HS-5 (cell line): ENCODE measurements at regions not wholly inside any gene's neighbourhood (a gene's known extent, or its start where the extent isn't known, plus 50 kb on each side); places are given as distances from the start of the nearest gene placed in this dataset.

Experiments used
- DNase-seq: peaks from one replicate; pipeline ENCODE4 v3.0.0-alpha.2; 2012; ENCODE audit warnings: low read depth

- DNase-seq = no peak
These were observed 135.2 kb upstream of the TAB2 start for GRCh38 chr6:149182262-149182661.

DNA sequence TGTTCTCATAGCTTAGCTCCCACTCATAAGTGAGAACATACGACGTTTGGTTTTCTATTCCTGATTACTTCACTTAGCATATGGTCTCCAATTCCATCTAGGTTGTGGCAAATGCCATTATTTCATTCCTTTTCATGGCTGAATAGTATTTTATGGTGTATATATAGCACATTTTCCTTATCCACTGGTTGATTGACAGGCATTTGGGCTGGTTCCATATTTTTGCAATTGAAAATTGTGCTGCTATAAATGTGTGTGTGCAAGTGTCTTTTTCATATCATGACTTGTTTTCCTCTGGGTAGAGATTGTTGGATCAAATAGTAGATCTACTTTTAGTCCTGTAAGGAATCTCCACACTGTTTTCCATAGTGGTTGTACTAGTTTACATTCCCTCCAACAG, 133.0 kb upstream of the TAB2 start:
- no peak for DNase-seq

- no peak for DNase-seq
These were observed 131.6 kb upstream of the TAB2 start for GRCh38 chr6:149185799-149186357.

GRCh38 chr6:149186873-149187272, 130.6 kb upstream of the TAB2 start:
- no peak for DNase-seq

GRCh38 chr6:149190224-149190831, 127.2 kb upstream of the TAB2 start:
- no peak for DNase-seq

- no peak for DNase-seq
These were observed 122.5 kb upstream of the TAB2 start for GRCh38 chr6:149194820-149195558.

DNA sequence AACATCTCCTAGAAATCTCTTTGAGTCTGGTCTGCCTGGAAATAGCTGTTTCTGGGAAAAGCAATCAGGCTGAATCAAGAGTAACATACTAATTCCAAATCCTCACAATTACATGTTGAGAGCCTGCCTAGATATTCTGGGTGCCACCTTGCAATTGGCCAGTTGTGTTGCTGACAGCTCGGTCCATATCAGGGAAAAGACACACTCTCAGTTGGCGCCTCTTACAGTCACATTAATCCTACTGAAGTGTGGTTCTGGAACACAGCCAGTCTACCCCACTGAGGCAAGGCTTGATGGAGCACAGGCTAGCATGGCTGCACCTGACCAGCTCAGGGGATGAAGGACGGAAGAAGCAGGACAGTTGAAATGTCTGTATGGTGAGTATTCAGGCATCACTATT, 121.4 kb upstream of the TAB2 start:
- DNase-seq = no peak

DNA sequence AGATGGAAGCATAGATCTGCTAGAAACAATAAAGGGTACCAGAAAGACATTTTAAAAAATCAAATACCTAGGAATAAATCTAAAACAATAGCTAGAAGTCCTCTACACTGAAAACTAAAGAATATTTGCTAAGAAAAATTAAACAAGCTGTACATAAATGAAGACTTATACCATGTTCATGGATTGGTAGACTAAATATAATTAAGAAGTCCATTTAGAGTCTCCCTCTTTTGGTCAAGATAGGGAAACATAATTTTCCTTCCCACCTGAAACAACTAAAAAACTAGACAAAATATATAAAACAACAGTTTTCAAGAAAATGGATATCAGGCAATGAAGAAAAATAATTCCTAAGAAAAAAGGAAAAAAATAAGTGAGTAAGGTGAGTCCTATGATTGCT, 120.0 kb upstream of the TAB2 start:
- no peak for DNase-seq

- DNase-seq = no peak
These were observed 119.2 kb upstream of the TAB2 start for GRCh38 chr6:149198265-149198664.

DNA sequence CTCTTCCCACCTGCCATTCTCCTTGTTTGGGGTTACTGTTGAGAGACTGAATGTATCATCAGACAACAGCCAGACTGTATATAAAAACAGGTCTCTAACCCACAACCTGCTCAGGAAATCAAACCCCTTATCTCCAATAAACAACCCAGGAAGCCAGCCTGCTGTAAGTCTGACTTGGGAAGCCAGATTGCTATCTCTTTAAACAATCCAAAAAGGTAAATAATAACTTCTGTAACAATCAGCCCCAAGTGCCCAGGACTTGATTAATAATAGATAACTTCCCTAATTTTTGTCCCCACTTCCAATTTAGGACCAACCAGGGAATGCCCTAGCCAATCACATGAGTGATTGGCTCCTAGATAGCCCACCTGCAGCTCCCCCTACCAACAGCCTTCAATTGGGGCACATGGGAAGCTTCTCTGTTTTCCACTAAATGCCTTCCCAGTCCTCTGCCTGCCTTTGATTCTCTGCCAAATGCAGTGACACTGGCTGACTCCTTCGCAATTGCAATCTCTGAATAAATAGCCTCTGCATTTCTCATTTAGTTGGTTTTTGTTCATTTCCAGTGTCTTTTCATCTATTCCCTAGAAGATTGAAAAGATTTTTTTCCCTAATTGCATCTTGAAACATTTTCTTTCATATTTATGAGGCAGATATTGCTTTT, 117.1 kb upstream of the TAB2 start:
- DNase-seq = no peak

GRCh38 chr6:149201068-149201655, 116.3 kb upstream of the TAB2 start:
- no peak for DNase-seq

- DNase-seq = no peak
These were observed 115.4 kb upstream of the TAB2 start for GRCh38 chr6:149202100-149202499.

DNA sequence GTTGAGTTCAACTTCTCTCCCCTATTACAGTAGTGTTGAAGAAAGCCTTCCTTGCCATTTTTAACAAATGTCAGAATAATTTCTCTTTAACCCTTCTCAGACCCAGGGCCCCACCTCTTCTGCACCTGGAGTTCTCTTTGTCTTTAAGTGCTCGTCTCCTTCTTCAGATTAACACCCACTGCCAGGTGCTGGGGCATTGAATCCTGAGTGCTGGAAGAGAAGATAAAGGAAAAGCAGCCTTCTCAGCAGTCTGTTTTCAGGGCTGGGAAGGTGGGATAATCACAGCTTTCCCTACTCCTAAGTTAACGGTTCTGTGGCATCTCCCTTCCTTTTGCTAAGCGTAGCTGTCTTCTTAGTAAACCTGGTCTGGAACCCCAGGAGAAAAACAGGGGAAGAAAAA, 114.6 kb upstream of the TAB2 start:
- DNase-seq = no peak

DNA sequence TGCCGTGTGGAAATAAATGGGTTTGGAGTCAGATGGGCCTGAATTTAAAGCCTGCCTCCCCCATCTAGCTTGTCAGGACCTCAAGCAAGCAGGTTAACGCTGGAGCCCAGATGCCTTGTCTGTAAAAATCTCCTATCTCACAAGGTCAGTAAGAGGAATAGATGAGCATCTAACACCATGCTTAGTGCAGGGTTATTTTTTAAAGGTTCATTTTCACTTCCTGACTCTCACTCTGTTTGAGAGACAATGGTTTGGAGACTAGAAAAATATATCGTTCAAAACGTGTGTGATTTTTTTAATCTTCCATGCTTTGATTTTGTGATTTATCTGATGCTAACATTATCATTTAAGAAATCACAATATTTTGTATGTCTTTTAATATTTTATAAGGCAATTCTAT, 114.0 kb upstream of the TAB2 start:
- DNase-seq = no peak

DNA sequence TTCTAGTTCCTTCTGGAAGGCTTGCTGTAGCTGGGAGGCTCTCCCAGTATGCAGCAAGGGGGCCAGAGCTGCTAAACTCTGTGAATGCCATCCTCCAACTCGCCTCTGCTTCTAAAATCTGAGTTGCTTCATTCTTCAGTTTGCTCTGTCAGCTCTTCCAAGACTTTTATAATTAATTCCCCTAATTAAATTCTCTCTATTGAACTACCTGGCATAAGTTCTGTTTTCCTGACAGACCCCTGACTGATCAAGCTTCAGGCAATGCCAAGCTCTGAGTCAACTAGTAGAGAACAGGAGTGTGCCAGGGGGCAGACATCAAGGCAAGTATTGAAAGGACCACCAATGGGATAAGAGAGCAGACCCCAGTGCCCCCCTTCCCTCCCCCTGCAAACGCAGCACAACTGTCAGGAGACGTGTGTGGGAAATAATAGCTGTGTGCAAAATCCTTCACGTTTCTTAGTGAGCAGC, 109.3 kb upstream of the TAB2 start:
- no peak for DNase-seq

DNA sequence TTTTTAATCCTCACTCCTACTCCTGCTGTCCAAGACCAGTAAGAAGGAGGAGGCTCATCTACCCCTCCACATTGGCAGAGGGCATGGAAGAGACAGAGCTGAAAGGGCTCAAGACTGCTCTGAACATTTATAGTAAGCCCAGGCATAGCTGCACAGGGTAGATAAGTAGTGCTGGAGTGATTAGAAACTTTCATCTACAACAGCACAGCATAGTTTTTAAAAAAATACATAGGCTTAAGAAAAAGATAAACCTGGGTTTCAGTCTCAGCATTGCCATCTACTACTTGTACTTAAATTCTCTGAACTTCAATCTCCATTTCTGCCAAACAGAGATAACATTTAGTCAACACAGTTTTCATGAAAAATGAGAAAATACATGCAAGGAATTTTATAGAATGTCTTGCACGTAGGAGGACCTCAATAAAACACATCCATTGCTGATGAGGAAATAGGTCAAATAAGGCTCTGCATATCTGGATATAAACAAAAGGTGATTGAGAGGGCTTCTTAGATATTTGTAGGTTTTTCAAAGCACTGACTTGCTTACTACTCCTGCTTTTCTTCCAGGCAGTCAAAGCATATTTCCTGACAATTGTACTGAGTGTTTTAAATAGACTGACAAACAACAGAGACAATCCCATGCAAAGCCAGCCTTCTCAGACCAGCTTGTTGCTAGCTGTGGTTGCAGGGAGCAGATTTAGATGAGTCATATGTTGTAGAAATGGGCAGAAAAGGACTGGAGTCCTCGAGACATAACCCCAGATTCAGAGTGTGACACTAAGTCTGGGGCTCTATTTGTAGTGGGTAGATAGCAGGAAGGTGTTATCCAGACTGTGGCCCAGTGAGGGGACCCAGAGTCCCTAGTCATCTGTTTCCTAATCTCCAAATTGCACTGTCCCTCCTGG, 107.4 kb upstream of the TAB2 start:
- DNase-seq = no peak

- DNase-seq = no peak
These were observed 106.4 kb upstream of the TAB2 start for GRCh38 chr6:149211046-149211571.

GRCh38 chr6:149212206-149212605, 105.3 kb upstream of the TAB2 start:
- DNase-seq = no peak

GRCh38 chr6:149212892-149213801, 104.4 kb upstream of the TAB2 start:
- no peak for DNase-seq

GRCh38 chr6:149213829-149214228, 103.7 kb upstream of the TAB2 start:
- DNase-seq = no peak
